AG09309 (cell line): ENCODE measurements at regions not wholly inside any gene's neighbourhood (a gene's known extent, or its start where the extent isn't known, plus 50 kb on each side); places are given as distances from the start of the nearest gene placed in this dataset.

Source experiments
- DNase-seq: peaks from one replicate; pipeline ENCODE4 v3.0.0-alpha.2; 2010; ENCODE audit warnings: low read depth
- H3K4me3 ChIP-seq: 2 replicates; pipeline ENCODE4 v1.5.1; 2011; ENCODE audit warnings: mild to moderate bottlenecking, low read depth, low read length, moderate library complexity; ENCODE audit not compliant: control insufficient read depth
- TF ChIP-seq, protein P1 (sequence below): IDR thresholded peaks from 2 replicates; pipeline ENCODE4 v1.5.1; 2011; ENCODE audit warnings: mild to moderate bottlenecking, low read depth, low read length, inconsistent platforms; ENCODE audit not compliant: insufficient read depth, control insufficient read depth; ENCODE audit errors: missing control alignments

DNA sequence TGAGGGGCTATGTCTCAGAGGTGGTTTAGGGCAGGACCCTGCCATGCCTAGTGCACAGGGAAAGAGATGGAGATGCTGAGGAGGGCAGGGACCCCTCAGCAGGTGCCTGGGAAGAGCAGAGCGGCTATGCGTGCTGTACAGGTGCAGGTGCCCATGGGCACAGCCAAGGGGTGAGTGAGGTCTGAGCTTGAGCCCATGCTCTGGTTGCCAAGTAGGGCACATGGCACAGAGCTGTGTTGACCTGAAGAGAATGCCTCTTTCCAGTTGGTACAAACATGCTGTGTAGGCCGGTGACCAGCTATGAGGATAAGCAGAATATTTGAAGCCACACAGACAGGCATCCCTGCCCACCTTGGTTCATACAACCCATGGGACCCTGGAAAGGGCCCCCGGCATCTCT is 65.8 kb upstream of the NECTIN1 start:
- no peak for DNase-seq
- no peak overlapping the region for H3K4me3 ChIP-seq
- TF ChIP-seq, protein P1, sequence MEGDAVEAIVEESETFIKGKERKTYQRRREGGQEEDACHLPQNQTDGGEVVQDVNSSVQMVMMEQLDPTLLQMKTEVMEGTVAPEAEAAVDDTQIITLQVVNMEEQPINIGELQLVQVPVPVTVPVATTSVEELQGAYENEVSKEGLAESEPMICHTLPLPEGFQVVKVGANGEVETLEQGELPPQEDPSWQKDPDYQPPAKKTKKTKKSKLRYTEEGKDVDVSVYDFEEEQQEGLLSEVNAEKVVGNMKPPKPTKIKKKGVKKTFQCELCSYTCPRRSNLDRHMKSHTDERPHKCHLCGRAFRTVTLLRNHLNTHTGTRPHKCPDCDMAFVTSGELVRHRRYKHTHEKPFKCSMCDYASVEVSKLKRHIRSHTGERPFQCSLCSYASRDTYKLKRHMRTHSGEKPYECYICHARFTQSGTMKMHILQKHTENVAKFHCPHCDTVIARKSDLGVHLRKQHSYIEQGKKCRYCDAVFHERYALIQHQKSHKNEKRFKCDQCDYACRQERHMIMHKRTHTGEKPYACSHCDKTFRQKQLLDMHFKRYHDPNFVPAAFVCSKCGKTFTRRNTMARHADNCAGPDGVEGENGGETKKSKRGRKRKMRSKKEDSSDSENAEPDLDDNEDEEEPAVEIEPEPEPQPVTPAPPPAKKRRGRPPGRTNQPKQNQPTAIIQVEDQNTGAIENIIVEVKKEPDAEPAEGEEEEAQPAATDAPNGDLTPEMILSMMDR: no peak

DNA sequence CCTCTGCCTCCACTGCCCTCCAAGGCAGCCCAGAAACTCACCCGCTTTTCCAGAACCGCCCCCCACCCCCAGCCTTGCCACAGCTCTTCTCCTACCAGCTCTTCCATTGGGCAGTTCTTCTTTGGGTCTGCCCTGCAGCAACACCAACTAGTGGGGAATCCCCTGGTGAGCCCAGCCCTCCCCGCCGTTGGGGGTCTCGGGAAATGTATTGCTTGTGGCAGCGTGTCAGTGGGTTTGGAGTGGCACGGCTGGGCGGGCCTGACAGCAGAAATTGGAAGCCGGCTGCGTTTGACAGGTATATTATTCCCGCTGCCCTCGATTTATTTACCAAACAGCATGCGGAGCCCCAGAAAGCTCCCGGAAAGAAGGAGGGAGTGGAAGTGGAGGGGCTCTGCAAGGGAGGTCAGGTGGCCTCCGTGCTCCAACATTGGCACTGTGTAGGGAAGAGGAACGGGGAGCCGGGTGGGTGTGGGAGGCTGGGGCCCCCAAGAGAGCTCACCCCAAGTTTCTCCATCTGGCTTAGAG is 65.2 kb upstream of the NECTIN1 start:
- TF ChIP-seq, protein P1: no peak

DNA sequence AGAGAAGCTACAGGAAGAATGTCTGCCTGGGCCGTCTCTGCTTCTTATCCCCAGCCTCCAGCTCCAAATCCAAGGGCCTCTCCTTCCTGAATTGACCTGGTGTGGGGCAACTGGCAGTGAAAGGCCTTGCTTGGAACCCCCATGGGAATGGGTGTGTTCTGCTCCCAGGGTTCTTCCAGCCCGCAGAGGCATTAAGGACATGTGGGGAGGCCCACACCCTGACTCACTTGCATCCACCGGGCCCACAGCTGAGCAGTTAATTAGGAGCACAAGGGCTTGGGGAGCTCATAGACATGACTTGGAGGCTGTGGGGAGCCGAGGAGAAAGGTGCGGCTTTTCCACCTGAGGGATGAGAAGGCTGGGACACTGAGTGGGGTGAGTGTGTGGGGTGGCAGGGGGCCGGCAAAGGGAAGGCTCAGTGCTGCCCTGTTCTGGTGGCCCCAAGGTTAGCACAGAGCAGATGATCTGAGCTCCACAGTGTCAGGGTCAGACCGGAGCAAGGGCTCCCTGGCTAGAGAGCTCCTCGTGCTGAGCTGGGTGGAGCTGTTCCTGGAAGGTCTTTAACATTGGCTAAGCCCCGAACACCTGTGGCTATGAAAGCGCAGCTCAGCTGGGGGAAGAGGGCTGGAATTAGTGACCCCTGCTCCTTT is 64.5 kb upstream of the NECTIN1 start:
- no peak overlapping the region for H3K4me3 ChIP-seq
- peak; percentile 75 for DNase-seq
- TF ChIP-seq, protein P1: no peak

More for the DNA sequence above, 65.2 kb upstream of the NECTIN1 start:
- H3K4me3 ChIP-seq: no peak overlapping the region
- DNase-seq: no peak

DNA sequence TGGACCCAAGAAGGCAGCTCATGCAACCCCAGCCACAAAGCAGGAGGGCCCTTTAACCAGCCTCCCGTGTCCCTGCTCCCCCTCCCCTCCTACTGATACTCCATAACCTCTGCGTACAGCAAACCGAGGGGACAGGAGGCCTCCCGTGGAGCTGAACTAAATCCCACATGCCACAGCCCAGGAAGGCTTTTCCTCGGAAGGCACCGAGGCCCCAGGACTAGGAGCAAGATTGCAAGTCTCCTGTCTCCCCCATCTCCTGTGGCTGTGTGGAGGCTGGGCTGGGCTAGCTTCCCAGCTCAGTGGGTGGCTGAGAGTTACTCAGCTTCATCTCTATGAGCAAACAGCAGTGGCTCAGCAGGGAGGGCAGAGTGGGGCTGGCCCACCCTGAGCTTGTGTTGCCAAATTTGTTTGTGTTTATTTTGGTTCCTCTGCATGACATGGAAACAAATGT is 62.7 kb upstream of the NECTIN1 start:
- DNase-seq: peak; percentile 24

DNA sequence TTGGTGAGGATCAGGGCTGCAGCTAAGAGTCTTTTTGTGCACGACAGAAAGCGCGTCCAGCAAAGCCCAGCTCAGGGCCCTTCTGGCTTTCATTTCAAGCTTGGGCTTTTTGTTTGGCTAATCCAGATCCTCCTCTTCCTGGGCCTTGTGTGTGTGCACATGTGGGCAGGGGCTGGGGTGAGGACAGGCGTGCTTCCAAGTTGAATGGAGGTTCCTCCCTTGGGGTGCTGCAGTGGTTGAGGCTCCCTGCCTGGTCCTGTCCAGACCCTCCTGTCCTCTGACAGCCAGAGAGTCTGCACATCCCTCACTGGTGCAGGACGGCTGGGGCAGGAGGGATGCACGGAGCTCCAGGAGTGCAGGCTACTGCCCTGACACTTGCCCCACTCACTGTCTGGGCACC is 62.0 kb upstream of the NECTIN1 start:
- no peak for DNase-seq
- TF ChIP-seq, protein P1: no peak
- no peak overlapping the region for H3K4me3 ChIP-seq

More for the DNA sequence above, 62.7 kb upstream of the NECTIN1 start:
- no peak overlapping the region for H3K4me3 ChIP-seq
- TF ChIP-seq, protein P1: no peak

DNA sequence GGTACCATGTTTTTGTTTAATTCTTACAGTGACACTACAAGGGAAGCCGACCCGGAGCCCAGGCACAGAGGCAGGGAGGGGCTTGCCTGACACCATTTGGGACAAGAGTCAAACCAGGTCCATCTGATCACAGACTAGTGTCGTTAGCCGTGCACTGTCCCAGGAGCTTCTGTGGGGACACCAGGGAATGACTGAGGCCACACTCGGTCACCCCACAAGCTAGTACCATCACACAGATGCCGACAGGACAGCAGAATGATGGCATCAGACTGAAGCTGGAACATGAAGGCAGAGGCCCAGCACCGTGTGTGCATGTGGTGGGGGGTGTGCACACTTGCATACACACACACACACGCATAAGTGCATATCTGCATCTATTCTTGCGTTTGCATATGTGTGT is 61.5 kb upstream of the NECTIN1 start:
- no peak for DNase-seq
- no peak overlapping the region for H3K4me3 ChIP-seq
- TF ChIP-seq, protein P1: no peak
